ENCODE measurements at regions not wholly inside any gene's neighbourhood (a gene's known extent, or its start where the extent isn't known, plus 50 kb on each side); places are given as distances from the start of the nearest gene placed in this dataset.

DNA sequence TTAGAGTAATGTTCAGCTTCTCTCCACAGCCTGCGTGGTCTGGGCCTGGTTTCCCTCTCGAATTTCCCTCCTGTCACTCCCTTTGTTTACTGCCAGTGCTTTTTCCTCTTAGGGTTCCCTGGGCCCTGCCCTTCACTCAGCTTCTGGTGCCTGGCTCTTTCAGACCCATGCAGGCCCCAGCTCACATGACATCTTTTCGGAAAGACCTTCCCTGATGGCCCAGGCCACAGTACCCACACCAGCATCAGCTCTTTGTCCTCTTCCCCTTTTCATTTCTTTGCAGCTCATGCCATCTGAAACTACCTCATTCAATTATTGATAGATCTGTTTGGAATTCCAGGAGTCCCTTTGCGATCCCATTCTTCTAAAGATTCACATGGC lies 68.1 kb upstream of the ABL1 start:
- no peaks in the 10 kb centered on the region for H4K20me1 ChIP-seq (ENCODE audit: low read length)
- no peaks in the 10 kb centered on the region for H3K27me3 ChIP-seq (ENCODE audit: low read length)
- ATAC-seq: no peak
- H3K27ac ChIP-seq (ENCODE audit: low read length): no peak overlapping the region
- H3K9me2 ChIP-seq (replicated peaks; ENCODE audit: low read length): no peaks in the 10 kb centered on the region
- H3K79me2 ChIP-seq (ENCODE audit: low read length): 0 out of 2 replicates have a peak, but pooled peaks cover 9% of the 10 kb centered on the region
- no TSS peak for BruUV-seq (replicated peaks)
- no peaks in the 10 kb centered on the region for H3K4me1 ChIP-seq (ENCODE audit: insufficient read depth, low read length)
- no peak overlapping the region for H3K4me3 ChIP-seq (ENCODE audit: low read length)
- no peaks in the 10 kb centered on the region for H3K9me3 ChIP-seq (ENCODE audit: low read length)
- TF ChIP-seq EZH2 (IDR thresholded peaks at IDR 0.05; ENCODE audit: low read length, unreplicated experiment) (no peak), EZH2phosphoT487 (IDR thresholded peaks at IDR 0.05; ENCODE audit: borderline replicate concordance, low read length) (no peak)
- TF ChIP-seq, protein P1, sequence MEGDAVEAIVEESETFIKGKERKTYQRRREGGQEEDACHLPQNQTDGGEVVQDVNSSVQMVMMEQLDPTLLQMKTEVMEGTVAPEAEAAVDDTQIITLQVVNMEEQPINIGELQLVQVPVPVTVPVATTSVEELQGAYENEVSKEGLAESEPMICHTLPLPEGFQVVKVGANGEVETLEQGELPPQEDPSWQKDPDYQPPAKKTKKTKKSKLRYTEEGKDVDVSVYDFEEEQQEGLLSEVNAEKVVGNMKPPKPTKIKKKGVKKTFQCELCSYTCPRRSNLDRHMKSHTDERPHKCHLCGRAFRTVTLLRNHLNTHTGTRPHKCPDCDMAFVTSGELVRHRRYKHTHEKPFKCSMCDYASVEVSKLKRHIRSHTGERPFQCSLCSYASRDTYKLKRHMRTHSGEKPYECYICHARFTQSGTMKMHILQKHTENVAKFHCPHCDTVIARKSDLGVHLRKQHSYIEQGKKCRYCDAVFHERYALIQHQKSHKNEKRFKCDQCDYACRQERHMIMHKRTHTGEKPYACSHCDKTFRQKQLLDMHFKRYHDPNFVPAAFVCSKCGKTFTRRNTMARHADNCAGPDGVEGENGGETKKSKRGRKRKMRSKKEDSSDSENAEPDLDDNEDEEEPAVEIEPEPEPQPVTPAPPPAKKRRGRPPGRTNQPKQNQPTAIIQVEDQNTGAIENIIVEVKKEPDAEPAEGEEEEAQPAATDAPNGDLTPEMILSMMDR (conservative IDR thresholded peaks at IDR 0.05; ENCODE audit: low read depth, low read length): no peak
- no peak overlapping the region for H3K9ac ChIP-seq (ENCODE audit: low read length)
- no peaks in the 10 kb centered on the region for H3F3A ChIP-seq (ENCODE audit: low read length, unreplicated experiment)
- H3K36me3 ChIP-seq (ENCODE audit: low read depth, low read length): no peaks in the 10 kb centered on the region
- ChIA-PET CTCF (no interaction called here), POLR2A (ENCODE audit: unreplicated experiment) (interaction anchor here (0.5 kb wide), 1 partner anchor 214 kb away, joined by 3 read pairs; no protein-coding TSS in a partner anchor)
- H3K4me2 ChIP-seq (ENCODE audit: low read length): no peak overlapping the region
- no peak for DNase-seq
- intact Hi-C loops (cut with micrococcal nuclease): no loop called here
- no peak overlapping the region for H2AFZ ChIP-seq (ENCODE audit: low read length)

DNA sequence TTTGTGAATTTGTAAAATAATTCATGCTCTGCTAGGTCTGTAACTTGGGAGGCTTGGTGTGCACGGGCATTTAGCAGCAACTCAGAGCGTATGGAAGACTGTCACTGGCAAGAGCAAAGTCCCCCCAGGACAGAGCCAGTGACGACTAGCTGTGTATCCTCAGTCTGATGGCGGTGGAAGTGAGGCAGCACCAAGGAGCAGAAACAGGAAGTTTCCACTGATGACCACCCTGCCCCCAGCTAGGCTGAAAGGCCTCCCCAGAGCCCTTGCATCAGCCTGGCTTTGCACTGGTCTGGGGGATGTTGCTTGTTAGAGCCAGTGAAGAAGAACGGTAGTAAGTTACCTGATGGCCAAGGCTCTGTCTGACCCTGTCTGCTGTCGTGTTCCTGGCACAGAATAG lies 66.8 kb upstream of the ABL1 start:
- intact Hi-C loops (cut with micrococcal nuclease): no loop called here
- Histone ChIP-seq H3K27ac (ENCODE audit: low read length) (no peak overlapping the region), H3K4me3 (ENCODE audit: low read length) (no peak overlapping the region), H3K79me2 (ENCODE audit: low read length) (0 out of 2 replicates have a peak, but pooled peaks cover 9% of the 10 kb centered on the region), H3K4me1 (ENCODE audit: insufficient read depth, low read length) (no peaks in the 10 kb centered on the region), H3K4me2 (ENCODE audit: low read length) (no peak overlapping the region), H3F3A (ENCODE audit: low read length, unreplicated experiment) (no peaks in the 10 kb centered on the region), H3K9ac (ENCODE audit: low read length) (no peak overlapping the region), H4K20me1 (ENCODE audit: low read length) (no peaks in the 10 kb centered on the region), H3K36me3 (ENCODE audit: low read depth, low read length) (no peaks in the 10 kb centered on the region), H2AFZ (ENCODE audit: low read length) (no peak overlapping the region), H3K9me2 (replicated peaks; ENCODE audit: low read length) (no peaks in the 10 kb centered on the region), H3K27me3 (ENCODE audit: low read length) (no peaks in the 10 kb centered on the region), H3K9me3 (ENCODE audit: low read length) (no peaks in the 10 kb centered on the region)
- POLR2A ChIA-PET (ENCODE audit: unreplicated experiment): no interaction called here
- CTCF ChIA-PET: no interaction called here
- ATAC-seq: no peak
- DNase-seq: no peak
- no TSS peak for BruUV-seq (replicated peaks)
- TF ChIP-seq, protein P1 (conservative IDR thresholded peaks at IDR 0.05; ENCODE audit: low read depth, low read length): no peak
- no peak for TF ChIP-seq EZH2 (IDR thresholded peaks at IDR 0.05; ENCODE audit: low read length, unreplicated experiment)
- no peak for TF ChIP-seq EZH2phosphoT487 (IDR thresholded peaks at IDR 0.05; ENCODE audit: borderline replicate concordance, low read length)

DNA sequence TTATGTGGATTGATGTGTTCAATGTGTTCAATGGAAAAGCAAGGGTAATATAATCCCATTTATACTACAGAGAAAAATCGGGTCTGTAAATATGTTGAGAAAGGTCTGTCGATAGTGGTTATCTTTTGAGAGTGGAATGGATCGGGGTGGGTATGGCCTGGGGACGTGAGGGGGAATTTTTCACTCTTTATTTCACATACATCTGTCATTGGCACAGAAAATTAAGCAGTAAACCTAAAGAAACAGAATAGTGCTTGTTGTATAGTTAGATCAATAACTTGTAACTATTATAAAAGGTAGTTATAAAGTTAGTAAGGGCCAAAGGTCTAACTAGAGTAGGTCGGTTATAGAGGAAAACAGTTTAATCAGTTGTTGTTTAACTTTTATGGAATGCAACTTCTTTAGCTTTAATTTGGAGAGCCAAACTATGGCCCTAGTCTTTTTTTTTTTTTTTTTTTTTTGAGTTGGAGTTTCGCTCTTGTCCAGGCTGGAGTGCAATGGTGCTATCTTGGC lies 66.1 kb upstream of the ABL1 start:
- intact Hi-C loops (cut with micrococcal nuclease): no loop called here
- H3K4me1 ChIP-seq (ENCODE audit: insufficient read depth, low read length): no peaks in the 10 kb centered on the region
- H3K9me2 ChIP-seq (replicated peaks; ENCODE audit: low read length): no peaks in the 10 kb centered on the region
- ChIA-PET POLR2A (ENCODE audit: unreplicated experiment) (interaction anchor here (0.6 kb wide), 1 partner anchor 79 kb away, joined by 7 read pairs; no protein-coding TSS in a partner anchor), CTCF (interaction anchor here (0.6 kb wide), 1 partner anchor 62 kb away, joined by 3 read pairs; no protein-coding TSS in a partner anchor)
- ATAC-seq (no peak), DNase-seq (no peak)
- H3K27me3 ChIP-seq (ENCODE audit: low read length): no peaks in the 10 kb centered on the region
- no peak overlapping the region for H2AFZ ChIP-seq (ENCODE audit: low read length)
- H3K4me3 ChIP-seq (ENCODE audit: low read length): no peak overlapping the region
- 0 out of 2 replicates have a peak, but pooled peaks cover 9% of the 10 kb centered on the region for H3K79me2 ChIP-seq (ENCODE audit: low read length)
- no peaks in the 10 kb centered on the region for H4K20me1 ChIP-seq (ENCODE audit: low read length)
- no peak overlapping the region for H3K9ac ChIP-seq (ENCODE audit: low read length)
- no peaks in the 10 kb centered on the region for H3F3A ChIP-seq (ENCODE audit: low read length, unreplicated experiment)
- H3K9me3 ChIP-seq (ENCODE audit: low read length): no peaks in the 10 kb centered on the region
- H3K36me3 ChIP-seq (ENCODE audit: low read depth, low read length): no peaks in the 10 kb centered on the region
- TF ChIP-seq, protein P1 (conservative IDR thresholded peaks at IDR 0.05; ENCODE audit: low read depth, low read length): no peak
- no peak for TF ChIP-seq EZH2phosphoT487 (IDR thresholded peaks at IDR 0.05; ENCODE audit: borderline replicate concordance, low read length)
- no peak for TF ChIP-seq EZH2 (IDR thresholded peaks at IDR 0.05; ENCODE audit: low read length, unreplicated experiment)
- no peak overlapping the region for H3K27ac ChIP-seq (ENCODE audit: low read length)
- H3K4me2 ChIP-seq (ENCODE audit: low read length): no peak overlapping the region
- no TSS peak for BruUV-seq (replicated peaks)

Data from PC-3 (cell line).